Ecto neural progenitor cell (in vitro differentiated cells): ENCODE measurements at regions not wholly inside any gene's neighbourhood (a gene's known extent, or its start where the extent isn't known, plus 50 kb on each side); places are given as distances from the start of the nearest gene placed in this dataset.

Source experiments
- DNase-seq: peaks from one replicate; pipeline ENCODE4 v3.0.0-alpha.2; 2018; ENCODE audit warnings: low spot score

DNA sequence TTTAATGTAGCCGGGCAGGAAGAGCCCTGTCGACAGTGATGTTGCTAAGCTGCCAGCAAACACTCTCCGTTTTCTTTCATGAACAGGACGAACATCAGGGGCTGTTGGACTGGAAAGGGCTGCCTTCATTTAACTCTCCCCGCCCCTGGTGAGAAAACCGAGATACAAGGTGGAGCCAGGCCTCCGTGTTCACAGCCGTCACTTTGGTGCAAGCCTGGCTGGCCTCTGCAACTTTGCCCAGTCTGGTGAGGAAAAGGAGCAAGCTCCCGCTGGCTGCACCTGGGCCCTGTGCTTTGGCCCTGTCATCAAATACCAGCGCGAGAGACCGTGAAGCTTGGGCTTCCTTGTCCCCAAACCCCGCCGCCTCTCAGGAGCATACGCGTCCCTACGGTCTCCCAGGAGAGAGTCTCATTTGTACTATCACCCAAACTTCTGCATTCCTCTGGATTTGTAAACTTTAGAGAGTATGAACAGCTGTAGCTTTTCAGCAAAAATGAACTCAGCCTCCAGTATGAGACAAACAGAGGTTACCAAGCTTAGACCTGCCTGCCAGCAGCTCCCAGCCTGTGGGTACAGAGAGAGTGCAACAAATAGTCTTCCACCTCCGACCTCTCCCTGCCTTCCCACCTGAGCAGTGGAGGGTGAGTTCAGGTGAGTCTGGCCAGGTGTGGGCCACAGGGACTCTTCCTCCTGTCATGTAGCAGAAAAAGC lies 445.3 kb upstream of the MGMT start:
- peak; percentile 63 for DNase-seq

DNA sequence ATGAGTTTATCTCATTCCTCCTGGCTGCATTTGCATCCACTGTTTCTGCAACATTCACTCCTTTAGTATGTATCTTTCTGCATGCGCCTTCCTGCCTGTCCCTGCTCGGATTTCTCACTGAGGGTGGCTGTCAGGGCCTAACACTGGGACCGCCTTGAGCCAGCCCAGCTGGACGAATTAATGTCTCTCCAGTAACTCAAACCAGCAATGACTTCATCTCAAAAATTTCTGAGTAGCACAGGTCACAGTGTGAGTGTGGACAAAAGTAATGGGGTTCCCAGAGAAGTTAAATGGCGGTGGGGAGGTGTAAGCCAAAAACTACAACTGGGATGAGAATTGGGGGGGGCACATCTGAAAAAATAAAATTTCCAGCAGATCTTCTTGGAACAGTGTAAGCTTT lies 444.0 kb upstream of the MGMT start:
- no peak for DNase-seq

DNA sequence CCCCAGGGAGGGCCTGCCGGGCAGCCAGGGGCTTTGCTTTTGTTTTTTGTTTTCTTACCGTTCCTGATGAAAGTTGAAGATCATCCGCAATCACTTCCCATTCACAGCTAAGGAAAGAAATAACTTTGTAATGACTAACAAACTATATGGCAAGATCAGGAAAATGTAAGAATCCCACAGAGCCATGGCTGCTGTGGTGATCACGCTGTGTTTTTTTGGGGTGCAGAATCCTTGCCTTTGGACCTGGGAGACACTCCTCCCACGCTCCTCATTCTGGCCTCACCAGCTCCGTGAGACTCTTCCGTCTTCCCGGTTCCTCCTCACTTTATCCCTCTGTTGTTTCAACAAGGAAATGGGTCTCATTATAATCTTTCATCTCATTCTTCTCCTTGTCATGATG lies 443.0 kb upstream of the MGMT start:
- no peak for DNase-seq

DNA sequence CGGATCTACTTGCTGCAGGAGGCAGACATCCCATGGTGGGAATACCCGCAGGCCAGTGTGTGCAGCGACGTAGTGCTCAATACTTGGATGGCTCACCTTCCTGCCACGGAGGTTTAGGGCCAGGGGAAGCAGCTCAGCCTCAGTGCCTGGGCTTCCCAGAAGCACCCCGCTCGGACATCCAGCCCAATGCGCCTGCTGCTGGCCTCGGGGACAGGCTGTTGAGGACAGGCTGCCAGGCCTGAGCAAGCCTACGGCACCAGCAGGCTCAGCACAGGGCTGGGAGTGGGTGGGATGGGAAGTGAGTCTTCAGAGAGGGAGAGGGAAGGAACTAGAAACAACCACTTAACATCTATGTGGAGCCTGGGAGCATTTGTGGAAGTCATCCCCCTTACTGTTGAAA lies 441.3 kb upstream of the MGMT start:
- DNase-seq = no peak

DNA sequence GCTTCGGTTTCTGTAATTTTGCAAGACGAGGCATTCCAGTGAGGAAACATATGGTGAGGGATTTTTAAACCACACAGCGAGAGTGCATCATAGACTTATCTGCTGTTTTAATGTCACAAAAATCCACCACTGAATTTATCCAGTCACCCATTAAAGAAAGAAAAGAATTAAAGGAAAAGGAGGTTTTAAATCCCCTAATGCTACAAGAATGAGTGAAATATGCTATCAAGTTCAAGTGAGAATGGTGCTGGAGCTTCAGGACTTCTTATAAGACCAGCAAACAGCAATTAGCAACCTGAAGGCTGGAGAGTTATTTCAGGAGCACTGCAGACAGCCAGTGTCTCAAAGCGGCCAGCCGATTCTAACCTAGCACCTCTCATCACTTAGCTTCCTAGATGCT lies 439.1 kb upstream of the MGMT start:
- no peak for DNase-seq

GRCh38 chr10:129028451-129028850 lies 438.6 kb upstream of the MGMT start:
- DNase-seq = no peak

GRCh38 chr10:129029051-129029450 lies 438.0 kb upstream of the MGMT start:
- DNase-seq = no peak

DNA sequence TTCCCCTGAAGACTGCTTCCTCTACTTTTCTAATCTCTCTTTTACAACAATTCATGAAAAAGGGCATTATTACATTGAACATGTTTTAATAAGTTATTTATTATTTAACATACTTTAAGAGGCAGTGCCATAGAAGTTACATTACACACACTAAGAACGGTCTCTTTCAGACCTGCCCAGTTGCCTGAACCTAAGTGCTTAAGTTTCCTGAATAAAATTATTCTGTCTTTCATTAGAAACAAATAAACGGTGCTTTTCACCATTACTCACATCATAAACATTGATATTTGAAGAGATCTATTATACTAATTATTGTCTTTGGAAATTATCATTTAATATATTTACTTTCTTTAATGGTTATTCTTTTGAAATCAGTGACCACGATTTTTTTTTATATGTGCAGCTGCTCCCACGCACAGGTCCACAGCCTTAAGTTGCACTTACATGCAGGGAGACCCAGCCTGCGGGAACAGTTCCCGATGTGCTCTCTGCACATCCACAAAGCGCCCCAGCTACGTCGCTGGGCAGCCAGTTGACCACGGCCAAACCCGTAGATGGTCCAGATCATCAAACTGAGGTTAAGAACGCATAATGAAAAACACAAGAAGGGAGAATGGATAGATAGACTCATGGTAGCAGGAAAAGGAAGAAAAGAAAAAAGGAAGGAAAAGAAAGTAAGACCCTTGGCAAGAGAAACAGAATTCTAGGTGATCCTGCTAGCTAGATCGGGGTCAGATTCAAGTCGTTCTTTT lies 437.0 kb upstream of the MGMT start:
- DNase-seq = no peak

DNA sequence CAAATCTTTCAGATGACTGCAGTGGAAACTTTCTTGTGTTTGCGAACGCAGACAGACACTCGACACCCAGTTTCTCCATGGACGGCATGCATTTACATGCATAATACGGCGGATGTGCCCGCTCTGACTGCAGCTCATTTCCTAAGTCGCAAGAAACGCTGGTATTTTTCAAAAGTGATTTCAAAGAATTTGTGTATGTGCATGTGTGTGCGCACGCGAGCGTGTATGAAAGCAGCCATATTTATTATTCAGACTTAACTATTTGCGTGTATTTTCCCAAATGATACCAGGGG lies 436.5 kb upstream of the MGMT start:
- DNase-seq = no peak

DNA sequence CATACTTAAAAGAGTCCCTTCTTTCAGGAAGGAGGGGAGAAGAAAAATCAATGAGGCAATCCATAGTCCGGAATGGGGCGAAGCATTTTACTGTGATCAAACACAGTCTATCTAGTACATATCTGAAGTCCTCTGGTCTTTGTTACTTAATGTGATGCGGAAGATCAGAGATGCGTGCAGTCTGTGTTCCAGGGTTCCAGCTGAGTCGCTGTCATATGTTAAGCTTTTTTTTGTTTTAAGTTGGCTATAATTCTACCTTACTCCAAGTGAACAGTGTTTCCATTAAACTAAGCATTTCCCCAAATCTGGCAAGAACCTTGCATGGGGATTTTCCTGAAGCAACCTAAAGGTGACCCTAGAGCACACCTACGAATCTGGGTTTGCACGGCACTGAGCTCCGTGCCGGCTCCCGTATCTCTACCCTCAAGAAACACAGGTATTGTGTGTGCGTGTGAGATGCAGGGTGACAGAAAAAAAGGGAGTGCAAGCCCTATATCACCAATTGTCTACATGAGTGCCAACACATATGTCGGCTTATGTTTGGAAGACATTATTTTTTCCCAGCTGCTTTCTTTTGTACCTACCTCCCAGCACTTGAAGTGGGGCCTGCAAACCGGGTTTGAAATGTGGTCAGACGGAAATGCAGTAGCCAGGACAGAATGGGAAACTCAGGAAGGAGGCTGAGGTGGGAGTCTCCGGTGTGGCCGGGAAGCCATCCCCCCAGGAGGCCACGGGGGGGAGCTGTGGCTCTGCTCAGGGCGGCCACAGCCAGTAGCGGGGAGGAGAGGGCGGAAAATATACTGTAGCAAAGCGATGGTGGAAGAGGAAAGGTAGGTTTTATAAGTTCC lies 435.8 kb upstream of the MGMT start:
- peak; percentile 81 for DNase-seq

GRCh38 chr10:129031844-129032150 lies 435.2 kb upstream of the MGMT start:
- no peak for DNase-seq

DNA sequence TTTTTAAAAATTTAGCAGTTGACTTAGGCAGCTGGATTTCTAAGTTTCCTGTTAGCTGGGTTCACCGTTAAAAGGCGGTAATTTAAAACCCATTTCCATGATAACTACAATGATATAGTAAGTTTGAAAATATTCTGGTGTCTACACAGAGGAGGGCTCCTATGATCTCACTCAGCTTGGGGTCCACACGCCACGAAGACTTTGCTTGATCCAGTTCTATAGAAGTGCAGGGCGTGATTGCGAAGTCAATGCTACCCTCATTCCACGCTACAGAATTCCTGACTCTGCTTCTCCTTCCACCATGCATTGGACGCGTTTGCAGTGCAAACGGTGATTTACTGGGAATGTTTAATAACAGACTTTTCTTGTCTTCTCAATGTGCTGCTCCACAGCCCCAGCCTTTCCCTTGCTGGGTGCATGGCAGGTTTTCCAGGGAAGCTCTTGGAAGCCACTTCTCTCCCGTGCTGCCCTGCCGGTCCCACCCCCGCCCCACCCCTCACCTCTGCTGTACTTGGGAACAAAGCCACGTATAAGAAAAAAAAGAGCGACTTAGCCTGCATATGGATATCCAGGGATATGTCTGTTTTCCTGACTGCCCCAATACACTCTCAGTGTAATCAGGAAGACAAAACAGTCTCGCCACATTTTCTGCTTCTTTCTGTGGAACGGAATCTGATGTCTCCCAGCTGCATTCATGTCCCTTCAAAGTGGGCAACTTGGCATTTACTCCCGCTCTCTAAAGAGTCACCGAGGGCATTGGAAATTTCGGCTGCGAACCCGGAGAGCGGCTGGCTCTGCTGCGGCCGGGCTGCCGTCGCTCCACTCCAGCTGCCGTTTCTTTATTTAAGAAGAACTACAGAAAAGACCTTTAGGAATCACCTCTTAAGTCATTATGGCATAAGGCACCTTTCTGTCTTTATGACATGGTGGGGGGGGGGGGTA lies 434.4 kb upstream of the MGMT start:
- DNase-seq = no peak

- DNase-seq = no peak
Measured at GRCh38 chr10:129033340-129033739, 433.7 kb upstream of the MGMT start.

DNA sequence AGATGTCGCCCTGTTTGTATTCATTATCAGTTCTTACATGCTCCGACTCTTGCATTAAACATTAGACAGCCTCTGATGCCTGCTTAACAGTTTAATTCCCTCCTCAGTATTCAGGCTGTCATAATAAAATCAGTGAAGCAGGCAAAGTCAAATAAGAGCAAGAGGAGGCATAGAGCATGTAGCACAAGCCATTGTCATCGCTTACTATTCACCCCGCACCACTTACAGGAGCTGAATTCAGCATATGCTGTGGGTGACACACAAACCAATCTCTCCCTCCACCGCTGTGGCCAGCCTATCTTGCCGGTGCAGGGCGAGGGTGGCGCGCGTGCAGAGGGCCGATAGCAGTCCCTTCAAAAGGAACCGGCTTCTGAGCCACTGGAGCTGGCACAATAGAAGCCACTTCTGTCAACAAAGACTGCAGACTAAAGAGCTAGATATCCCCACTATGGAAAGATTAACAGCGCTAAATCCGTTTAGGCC lies 433.2 kb upstream of the MGMT start:
- peak; percentile 69 for DNase-seq

DNA sequence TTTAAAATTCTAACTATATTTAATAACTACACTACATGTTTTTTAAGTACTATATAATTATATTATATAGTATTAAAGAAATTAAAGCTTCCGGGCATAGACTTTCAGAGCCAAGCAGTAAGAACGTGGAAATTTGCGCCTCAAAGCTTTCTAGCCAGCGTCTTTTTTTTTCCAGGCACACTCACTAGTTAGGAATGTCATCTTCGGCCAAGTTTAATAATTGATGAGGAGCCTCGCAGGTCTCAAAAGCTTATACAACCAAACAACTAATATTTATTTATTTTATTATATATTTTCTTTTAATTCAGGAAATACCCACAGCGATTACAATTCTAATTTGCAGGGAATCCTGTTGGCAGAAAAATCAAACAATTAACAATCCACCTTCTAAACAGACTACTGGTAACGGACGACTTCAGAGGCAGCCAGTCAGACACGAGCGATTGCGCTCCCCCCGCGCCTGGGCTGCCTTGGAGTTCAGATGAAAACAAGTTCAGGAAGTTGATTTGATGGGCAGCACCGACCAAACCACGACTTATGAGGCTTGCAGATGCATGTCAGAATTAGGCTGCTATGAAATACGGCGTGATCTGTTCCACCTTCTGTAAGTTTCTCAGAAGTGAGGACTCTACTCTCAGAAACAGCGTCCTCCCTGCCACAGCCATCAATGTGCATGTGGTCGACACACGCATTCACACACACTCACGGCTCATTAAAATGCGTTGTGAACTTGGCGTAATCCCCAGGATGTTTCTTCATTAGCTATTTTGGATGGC lies 431.8 kb upstream of the MGMT start:
- DNase-seq = no peak

DNA sequence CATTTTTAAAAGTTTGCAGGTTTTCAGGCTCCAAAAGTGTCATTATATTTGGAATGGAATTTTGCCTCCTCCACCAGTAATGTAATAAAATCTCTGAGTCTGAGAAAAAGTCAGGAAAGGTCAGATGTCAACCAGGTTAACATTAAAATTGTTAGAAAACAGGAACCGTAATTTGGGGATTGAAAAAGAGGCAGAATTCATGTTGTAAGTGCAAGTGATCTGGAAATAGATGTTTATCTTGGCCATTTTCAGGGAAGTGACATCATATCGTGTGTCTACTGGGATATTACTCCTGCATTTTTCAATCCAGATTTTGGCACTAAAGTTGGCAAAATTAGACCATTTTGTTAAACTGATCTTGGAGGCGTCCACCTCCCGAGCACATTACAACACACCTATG lies 428.5 kb upstream of the MGMT start:
- DNase-seq = no peak

DNA sequence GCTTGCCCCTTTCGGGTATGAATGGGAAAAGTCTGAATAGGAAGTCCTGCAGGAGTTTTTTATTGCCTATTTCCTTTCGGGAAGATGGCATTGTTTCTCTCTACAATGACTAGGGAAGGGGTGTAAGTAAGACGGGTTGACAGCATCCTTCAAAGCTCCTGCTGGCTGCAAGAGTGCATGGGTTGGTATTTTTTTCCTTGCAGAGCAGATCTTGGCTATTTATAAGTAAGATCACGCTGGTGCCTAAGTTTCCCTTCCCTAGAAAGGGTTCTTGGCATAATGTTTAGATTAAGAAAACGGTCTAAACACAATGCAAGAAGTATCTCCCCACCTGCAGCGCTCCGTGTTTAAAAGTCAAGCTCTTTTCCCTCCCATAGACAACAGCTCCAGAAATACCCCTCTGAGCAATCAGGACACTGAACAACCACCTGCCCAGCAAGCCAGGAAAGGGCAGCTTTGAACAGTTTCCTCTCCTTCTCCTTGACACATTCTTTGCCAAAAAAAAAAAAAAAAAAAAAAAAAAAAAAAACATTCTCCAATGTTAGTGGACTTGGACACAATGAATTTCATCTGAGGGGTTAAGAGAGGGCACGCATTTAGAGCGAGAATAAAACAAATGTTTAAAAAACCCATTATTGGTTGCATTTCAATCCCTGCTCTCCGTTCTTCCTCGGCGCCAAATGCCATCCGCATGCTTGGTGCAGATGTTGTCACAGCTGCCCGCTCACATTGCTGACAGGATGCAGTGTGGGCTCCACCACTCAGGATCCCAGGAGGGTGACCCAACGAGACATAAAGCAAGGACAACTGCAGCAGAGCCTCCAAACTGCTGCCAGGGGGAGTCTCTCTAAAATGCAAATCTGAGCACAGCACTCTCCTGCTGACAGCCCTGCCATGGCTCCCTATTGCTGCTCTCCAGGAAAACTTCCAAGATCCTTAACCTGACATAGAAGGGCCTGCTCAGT lies 427.4 kb upstream of the MGMT start:
- no peak for DNase-seq

- DNase-seq = no peak
Measured at GRCh38 chr10:129040377-129040776, 426.7 kb upstream of the MGMT start.

- no peak for DNase-seq
Measured at GRCh38 chr10:129041916-129042315, 425.1 kb upstream of the MGMT start.
